ENCODE measurements at regions not wholly inside any gene's neighbourhood (a gene's known extent, or its start where the extent isn't known, plus 50 kb on each side); places are given as distances from the start of the nearest gene placed in this dataset.

- intact Hi-C loops (cut with micrococcal nuclease; ENCODE audit: unreplicated experiment) = no loop called here
Measured at GRCh38 chr17:73924114-73924908, 279.2 kb upstream of the RPL38 start.

DNA sequence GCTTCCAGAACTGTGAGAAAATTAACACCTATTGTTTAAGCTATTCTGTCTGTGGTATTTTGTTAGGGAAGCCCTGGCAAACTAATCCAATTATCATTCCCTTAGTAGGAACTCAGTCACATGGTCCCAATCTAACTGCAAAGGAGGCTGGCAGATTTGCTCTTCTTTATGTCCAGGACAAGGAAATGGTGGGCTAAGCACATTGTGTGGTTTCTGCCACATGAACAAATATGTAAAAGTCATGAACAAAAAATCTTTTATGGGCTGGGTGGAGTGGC is 278.6 kb upstream of the RPL38 start:
- ChIA-PET POLR2A (no interaction called here), CTCF (no interaction called here)
- in situ Hi-C loops (cut with HindIII; ENCODE audit: low pct_unique_long_range_greater_than_20kb, low sequenced_read_pairs) (no loop called here), intact Hi-C loops (cut with micrococcal nuclease; ENCODE audit: unreplicated experiment) (no loop called here)
- DNase-seq (ENCODE audit: low read depth, low spot score) = no peak
- Histone ChIP-seq H3K9me3 (ENCODE audit: control insufficient read depth, insufficient read depth, low read depth, low read length) (no peaks in the 10 kb centered on the region), H3K27me3 (ENCODE audit: control insufficient read depth, insufficient read depth, low read length) (peaks cover 9% of the 10 kb centered on the region), H3K27ac (ENCODE audit: low read length) (no peak overlapping the region), H3K4me3 (ENCODE audit: low read depth in 2 of 2, low read length in 2 of 2) (no peak overlapping the region), H3K36me3 (ENCODE audit: control insufficient read depth, insufficient read depth, low read length) (no peaks in the 10 kb centered on the region), H3K4me1 (ENCODE audit: control insufficient read depth, insufficient read depth, low read length) (no peaks in the 10 kb centered on the region)
- BruUV-seq (replicated peaks) = no TSS peak
- ATAC-seq = no peak
- TF ChIP-seq, protein P1, sequence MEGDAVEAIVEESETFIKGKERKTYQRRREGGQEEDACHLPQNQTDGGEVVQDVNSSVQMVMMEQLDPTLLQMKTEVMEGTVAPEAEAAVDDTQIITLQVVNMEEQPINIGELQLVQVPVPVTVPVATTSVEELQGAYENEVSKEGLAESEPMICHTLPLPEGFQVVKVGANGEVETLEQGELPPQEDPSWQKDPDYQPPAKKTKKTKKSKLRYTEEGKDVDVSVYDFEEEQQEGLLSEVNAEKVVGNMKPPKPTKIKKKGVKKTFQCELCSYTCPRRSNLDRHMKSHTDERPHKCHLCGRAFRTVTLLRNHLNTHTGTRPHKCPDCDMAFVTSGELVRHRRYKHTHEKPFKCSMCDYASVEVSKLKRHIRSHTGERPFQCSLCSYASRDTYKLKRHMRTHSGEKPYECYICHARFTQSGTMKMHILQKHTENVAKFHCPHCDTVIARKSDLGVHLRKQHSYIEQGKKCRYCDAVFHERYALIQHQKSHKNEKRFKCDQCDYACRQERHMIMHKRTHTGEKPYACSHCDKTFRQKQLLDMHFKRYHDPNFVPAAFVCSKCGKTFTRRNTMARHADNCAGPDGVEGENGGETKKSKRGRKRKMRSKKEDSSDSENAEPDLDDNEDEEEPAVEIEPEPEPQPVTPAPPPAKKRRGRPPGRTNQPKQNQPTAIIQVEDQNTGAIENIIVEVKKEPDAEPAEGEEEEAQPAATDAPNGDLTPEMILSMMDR (IDR thresholded peaks at IDR 0.05) = no peak
- TF ChIP-seq REST (IDR thresholded peaks at IDR 0.05; ENCODE audit: insufficient read depth in 1 of 2, low read depth in 2 of 2, low read length in 1 of 2) (no peak), POLR2AphosphoS5 (IDR thresholded peaks at IDR 0.05; ENCODE audit: low read depth, low read length) (no peak), TCF7L2 (IDR thresholded peaks at IDR 0.05; ENCODE audit: low read depth, low read length) (no peak), SIN3A (IDR thresholded peaks at IDR 0.05; ENCODE audit: borderline replicate concordance, insufficient read depth, low read depth, low read length) (no peak)

More at GRCh38 chr17:73924114-73924908, 279.2 kb upstream of the RPL38 start:
- no TSS peak for BruUV-seq (replicated peaks)
- H3K27me3 ChIP-seq (ENCODE audit: control insufficient read depth, insufficient read depth, low read length) = peaks cover 9% of the 10 kb centered on the region
- TF ChIP-seq SIN3A (IDR thresholded peaks at IDR 0.05; ENCODE audit: borderline replicate concordance, insufficient read depth, low read depth, low read length) (no peak), POLR2AphosphoS5 (IDR thresholded peaks at IDR 0.05; ENCODE audit: low read depth, low read length) (no peak), TCF7L2 (IDR thresholded peaks at IDR 0.05; ENCODE audit: low read depth, low read length) (no peak), REST (IDR thresholded peaks at IDR 0.05; ENCODE audit: insufficient read depth in 1 of 2, low read depth in 2 of 2, low read length in 1 of 2) (no peak)
- TF ChIP-seq, protein P1 (IDR thresholded peaks at IDR 0.05) = no peak
- H3K4me3 ChIP-seq (ENCODE audit: low read depth in 2 of 2, low read length in 2 of 2) = no peak overlapping the region
- no peak overlapping the region for H3K27ac ChIP-seq (ENCODE audit: low read length)
- no peaks in the 10 kb centered on the region for H3K36me3 ChIP-seq (ENCODE audit: control insufficient read depth, insufficient read depth, low read length)
- no peaks in the 10 kb centered on the region for H3K4me1 ChIP-seq (ENCODE audit: control insufficient read depth, insufficient read depth, low read length)
- ATAC-seq (no peak), DNase-seq (ENCODE audit: low read depth, low spot score) (no peak)
- H3K9me3 ChIP-seq (ENCODE audit: control insufficient read depth, insufficient read depth, low read depth, low read length) = no peaks in the 10 kb centered on the region
- in situ Hi-C loops (cut with HindIII; ENCODE audit: low pct_unique_long_range_greater_than_20kb, low sequenced_read_pairs) = no loop called here
- POLR2A ChIA-PET = no interaction called here
- CTCF ChIA-PET = no interaction called here

Data from Panc1 (cell line).